ENCODE measurements at regions not wholly inside any gene's neighbourhood (a gene's known extent, or its start where the extent isn't known, plus 50 kb on each side); places are given as distances from the start of the nearest gene placed in this dataset. TPM values are rescaled to one million over a fixed set of nuclear protein-coding genes. Genes with fewer than 3 reads are reported as not detected.

DNA sequence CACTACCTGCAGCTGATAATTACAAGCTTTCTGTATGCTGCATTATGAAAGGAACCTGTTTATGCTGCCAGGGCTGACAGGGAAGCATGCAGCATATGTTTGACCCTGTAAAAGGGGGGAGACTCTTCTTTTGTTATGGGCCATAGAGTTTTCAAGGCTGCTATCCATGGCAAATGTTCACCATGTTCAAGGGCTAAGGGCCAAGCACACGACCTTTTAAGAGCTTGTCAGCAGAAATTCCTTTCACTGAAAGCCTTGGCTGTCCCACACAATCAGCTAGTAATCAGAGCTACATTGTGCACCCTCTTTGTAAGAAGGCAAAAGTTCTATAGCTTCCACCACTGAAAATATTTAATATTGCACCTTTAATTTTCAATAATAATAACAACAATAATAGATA is 74.2 kb upstream of the MBIP start:
- no peak overlapping the region for H3K27ac ChIP-seq (ENCODE audit: low read depth, low read length)
- no peaks in the 10 kb centered on the region for H3K4me1 ChIP-seq (ENCODE audit: control insufficient read depth, insufficient read depth, low read length)
- no peaks in the 10 kb centered on the region for H3K9me3 ChIP-seq (ENCODE audit: control insufficient read depth, insufficient read depth, low read length)
- H3K36me3 ChIP-seq (ENCODE audit: control insufficient read depth, insufficient read depth, low read length): no peaks in the 10 kb centered on the region
- no peak overlapping the region for H3K4me3 ChIP-seq (ENCODE audit: low read depth, low read length)
- WGBS (ENCODE audit: insufficient coverage): 29% methylated on average over 1 of the region's 1 CpG
- DNase-seq (ENCODE audit: low read depth in 4 of 6, low spot score in 6 of 6): no peak
- H3K27me3 ChIP-seq (ENCODE audit: control insufficient read depth, insufficient read depth, low read length): no peaks in the 10 kb centered on the region

DNA sequence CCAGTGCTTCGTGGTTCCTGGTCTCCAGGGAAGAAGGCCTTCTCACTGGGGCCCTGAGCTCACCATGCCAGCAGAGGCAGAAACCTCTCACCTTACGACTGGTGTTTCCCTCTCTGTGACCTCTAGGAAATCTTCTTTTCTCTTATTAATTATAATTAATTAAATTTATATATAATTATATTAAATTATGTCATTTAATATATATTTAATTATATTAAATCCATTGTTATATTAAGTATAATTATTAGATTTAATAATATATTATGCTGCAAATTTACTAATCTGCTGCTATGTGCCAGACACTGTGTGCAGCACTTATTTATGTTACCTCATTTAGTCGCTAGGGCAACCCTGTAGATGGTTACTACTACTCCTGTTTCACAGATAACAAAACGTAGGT is 70.3 kb upstream of the MBIP start:
- H3K36me3 ChIP-seq (ENCODE audit: control insufficient read depth, insufficient read depth, low read length): no peaks in the 10 kb centered on the region
- DNase-seq (ENCODE audit: low read depth in 4 of 6, low spot score in 6 of 6): no peak
- no peaks in the 10 kb centered on the region for H3K9me3 ChIP-seq (ENCODE audit: control insufficient read depth, insufficient read depth, low read length)
- no peak overlapping the region for H3K4me3 ChIP-seq (ENCODE audit: low read depth, low read length)
- no peak overlapping the region for H3K27ac ChIP-seq (ENCODE audit: low read depth, low read length)
- no CpG with 5 or more reads among the region's 4 CpGs for WGBS (ENCODE audit: insufficient coverage)
- no peaks in the 10 kb centered on the region for H3K27me3 ChIP-seq (ENCODE audit: control insufficient read depth, insufficient read depth, low read length)
- H3K4me1 ChIP-seq (ENCODE audit: control insufficient read depth, insufficient read depth, low read length): no peaks in the 10 kb centered on the region

DNA sequence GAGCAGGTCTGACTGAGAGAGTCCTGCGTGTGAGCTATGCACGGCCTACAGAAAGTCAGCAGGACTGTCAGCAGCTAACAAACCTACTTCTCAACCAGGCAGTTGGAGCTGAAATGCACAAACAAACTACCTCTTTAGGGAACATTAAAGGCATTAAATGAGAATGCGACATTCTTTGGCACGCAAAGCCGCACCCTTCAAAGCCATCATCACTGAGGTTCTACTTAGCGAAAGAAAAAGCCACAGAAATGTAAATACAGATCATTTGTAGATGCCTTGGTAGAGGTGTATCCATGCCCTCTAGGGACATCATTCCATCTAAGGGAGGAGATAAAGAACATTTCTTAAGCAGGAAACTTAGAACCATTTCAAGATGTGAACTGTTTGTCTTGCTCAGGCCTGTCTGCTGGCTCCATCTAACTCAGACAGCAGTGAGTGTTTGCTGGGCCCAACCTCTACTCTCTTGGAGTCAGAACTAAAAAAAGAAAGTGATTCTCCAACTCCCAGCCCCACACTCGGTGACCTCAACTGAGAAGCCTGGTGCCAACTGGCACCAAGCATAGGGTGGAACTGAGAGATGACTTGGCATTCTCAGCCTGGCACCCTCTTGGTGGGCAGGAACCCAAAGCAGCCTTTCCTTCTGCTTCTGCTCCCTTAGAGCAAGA is 63.5 kb upstream of the MBIP start:
- Histone ChIP-seq H3K36me3 (ENCODE audit: control insufficient read depth, insufficient read depth, low read length) (no peaks in the 10 kb centered on the region), H3K27ac (ENCODE audit: low read depth, low read length) (no peak overlapping the region), H3K4me1 (ENCODE audit: control insufficient read depth, insufficient read depth, low read length) (peaks cover 4% of the 10 kb centered on the region), H3K27me3 (ENCODE audit: control insufficient read depth, insufficient read depth, low read length) (no peaks in the 10 kb centered on the region), H3K4me3 (ENCODE audit: low read depth, low read length) (no peak overlapping the region), H3K9me3 (ENCODE audit: control insufficient read depth, insufficient read depth, low read length) (no peaks in the 10 kb centered on the region)
- WGBS (ENCODE audit: insufficient coverage): 74% methylated on average over 3 of the region's 7 CpGs
- peak; percentile 22 to 86 (median 49) for DNase-seq (ENCODE audit: low read depth in 4 of 6, low spot score in 6 of 6)

- Histone ChIP-seq H3K27ac (ENCODE audit: low read depth, low read length) (no peak overlapping the region), H3K4me3 (ENCODE audit: low read depth, low read length) (no peak overlapping the region), H3K4me1 (ENCODE audit: control insufficient read depth, insufficient read depth, low read length) (no peaks in the 10 kb centered on the region), H3K9me3 (ENCODE audit: control insufficient read depth, insufficient read depth, low read length) (no peaks in the 10 kb centered on the region), H3K36me3 (ENCODE audit: control insufficient read depth, insufficient read depth, low read length) (no peaks in the 10 kb centered on the region), H3K27me3 (ENCODE audit: control insufficient read depth, insufficient read depth, low read length) (no peaks in the 10 kb centered on the region)
- peak in 5 of 6 donors; percentile 32 to 87 (median 45) for DNase-seq (ENCODE audit: low read depth in 4 of 6, low spot score in 6 of 6)
- WGBS (ENCODE audit: insufficient coverage): 10% methylated on average over 3 of the region's 4 CpGs
Measured at GRCh38 chr14:36373982-36374673, 53.7 kb upstream of the MBIP start.

Small RNAs in the stretch of these regions (small RNA-seq; reads per million reads assigned to genes)
- not detected for gene RNU7-93P (ENCODE audit: low replicate concordance)
